ENCODE measurements at regions not wholly inside any gene's neighbourhood (a gene's known extent, or its start where the extent isn't known, plus 50 kb on each side); places are given as distances from the start of the nearest gene placed in this dataset.
"Not testable (repeated sequence)": the region's sequence is repeated elsewhere in the genome, so short reads cannot be mapped to it uniquely, and the experiment has no call there.

DNA sequence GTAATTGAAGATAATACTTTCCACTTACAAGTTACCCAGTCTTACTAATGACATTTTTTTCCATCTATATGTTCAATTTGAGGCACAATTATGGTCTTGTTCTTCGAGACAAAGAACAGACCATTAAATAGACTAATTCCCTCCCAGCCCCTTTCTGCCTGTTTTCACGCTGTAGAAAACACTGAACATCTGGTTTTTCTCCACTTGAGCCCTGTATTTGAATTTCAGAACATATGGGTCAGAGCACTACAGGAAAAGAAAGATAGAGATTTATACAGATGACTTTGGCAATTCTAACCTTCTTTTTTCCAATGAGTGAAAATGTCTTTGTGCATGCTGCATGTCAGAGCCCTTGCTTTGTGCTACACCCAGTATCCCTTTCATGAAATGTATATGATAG, 506.9 kb downstream of the LRRC70 start:
- no peak for DNase-seq

DNA sequence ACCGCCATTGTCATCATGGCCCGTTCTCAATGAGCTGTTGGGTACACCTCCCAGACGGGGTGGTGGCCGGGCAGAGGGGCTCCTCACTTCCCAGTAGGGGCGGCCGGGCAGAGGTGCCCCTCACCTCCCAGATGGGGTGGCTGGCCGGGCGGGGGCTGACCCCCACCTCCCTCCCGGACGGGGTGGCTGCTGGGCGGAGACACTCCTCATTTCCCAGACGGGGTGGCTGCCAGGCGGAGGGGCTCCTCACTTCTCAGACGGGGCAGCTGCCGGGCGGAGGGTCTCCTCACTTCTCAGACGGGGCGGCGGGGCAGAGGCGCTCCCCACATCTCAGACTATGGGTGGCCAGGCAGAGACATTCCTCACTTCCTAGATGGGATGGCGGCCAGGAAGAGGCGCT, 505.1 kb downstream of the LRRC70 start:
- DNase-seq, result not testable (repeated sequence)

DNA sequence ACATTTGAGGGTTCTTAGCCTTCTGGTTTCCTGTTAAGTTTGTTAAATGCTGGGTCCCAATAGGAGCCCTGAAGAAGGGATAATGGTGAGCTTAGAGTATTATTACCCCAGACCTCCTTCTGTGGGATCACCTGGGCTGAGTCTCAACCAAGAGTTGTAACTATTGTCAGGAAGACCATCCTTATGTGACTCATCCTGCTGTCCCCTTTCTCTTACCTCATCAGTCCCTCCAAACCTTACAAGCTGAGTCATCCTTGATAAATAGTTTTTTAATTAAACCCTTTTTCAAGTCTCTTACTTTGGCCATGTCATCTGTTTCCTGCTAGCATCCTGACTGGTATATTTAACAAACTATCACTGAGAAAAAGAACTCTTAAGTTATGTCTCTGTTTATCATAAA, 502.8 kb downstream of the LRRC70 start:
- no peak for DNase-seq

DNA sequence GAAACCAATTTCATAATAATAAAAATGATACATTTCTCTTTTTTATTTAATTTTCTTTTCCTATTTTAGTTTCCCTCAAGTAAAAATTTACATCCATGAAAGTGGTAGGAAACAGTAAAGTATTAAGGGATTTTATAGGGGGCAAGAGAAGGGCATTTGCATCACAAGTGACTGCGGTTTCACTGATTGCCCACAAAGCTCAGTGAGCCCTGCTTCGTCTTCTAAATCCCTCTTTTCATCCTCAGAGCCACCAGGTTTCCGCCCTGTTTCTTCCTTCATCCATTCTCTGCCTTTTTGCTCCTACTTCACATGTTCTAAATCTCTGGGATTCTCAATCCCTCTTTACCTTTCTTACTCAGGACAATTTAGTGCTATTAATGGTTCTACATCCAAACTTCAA, 491.4 kb downstream of the LRRC70 start:
- DNase-seq, result no peak

DNA sequence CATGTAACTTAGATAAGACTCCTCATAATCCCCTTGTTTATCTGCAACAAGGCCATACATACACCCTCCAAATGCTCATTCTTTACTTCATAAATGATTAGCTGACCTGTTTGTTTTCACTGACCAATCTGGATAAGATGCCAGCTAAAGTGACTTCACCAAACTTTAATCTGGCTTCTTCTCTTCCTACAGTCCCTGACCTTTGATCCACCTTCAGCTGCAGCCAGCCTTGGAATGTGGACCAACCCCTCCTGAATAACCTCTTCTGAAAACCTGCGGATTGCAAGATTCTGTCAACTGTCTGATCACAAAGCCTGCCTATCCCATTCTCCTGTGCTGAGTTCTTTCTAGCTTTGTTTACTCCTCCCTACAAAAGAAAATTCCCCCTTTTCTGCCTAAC, 476.8 kb downstream of the LRRC70 start:
- DNase-seq, result peak; percentile 82

DNA sequence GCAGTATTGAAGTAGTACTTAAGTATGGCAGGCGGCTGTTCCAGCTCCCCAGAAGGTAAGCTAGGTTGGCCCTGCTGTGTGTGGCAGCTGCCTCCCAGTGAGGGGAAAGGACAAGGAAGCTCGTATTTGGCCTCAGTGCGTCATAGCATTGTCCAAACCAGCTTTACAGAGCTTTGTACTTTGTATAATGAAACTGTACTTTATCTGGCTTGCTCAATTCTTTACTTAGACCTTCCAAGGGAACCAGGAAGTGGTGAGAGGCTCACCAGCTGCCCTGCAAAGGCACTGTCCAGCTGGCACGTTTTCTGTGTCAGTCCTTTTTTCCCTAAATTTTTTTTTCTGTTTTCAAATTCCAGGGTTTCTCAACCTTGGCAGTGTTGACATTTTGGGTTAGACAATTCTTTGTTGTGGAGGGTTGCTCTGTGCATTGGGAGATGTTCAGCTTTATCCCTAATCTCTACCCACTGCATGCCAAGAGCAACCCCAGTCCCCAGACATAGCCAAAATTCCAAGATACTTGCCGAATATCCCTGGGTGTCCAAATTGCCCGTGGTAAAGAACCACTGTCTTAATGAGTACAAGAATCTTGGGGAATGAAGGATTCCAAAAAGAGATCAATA, 474.5 kb downstream of the LRRC70 start:
- DNase-seq, result no peak

DNA sequence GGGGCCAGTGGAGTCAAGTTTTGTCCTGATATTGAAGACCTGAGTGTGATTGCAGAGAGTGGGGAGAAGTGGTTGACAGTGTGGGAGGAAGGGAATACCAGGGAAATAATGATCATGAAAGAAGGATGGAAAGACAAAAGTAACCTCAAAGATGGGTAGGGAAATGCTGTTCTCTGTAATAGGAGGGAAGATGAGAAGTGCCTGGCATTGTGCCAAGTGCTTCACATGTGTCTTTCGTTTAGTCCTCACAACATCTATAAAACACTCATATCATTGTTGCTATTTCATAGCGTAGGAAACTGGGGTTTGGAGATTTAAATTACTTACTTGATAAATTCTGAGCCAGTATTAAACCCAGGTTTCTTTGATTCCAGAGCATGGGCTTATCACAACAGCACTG, 472.3 kb downstream of the LRRC70 start:
- DNase-seq, result no peak

DNA sequence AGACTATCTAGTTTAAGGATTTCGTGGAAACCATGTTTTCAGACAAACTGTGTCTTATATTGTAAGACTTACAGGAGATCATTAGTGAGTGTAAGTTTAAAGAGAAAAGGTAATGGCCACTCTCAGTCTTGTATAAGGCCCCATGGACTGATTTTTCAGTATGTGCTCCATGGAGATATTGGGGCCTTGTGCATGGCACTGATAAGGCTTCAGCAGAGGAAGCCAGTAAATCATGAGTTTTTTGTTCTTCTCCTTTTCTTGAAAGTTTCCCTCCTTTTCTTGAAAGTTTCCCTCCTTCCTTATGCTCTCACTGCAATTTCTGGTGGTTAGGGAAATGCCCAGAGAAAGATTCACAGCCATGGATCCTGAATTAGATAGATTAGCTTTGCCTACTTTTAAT, 471.3 kb downstream of the LRRC70 start:
- no peak for DNase-seq

DNA sequence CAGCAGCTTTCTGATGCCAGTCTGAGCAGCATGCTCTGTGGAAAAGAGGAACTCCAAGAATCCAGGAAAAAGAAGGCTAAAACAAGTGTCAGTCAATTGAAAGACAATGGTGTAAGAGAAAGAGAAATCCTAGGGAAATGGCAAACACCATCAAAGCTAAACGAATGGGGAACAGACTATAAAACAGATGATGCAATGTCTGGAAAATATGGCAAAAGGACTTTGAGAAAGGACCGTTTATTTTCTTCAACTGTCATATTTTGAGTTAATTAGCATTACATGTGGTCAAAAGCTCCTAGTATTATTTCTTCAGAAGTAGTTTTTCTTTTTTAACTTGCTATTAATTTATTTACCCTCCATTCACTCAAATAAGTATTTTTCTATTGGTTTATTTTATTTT, 465.2 kb downstream of the LRRC70 start:
- no peak for DNase-seq

DNA sequence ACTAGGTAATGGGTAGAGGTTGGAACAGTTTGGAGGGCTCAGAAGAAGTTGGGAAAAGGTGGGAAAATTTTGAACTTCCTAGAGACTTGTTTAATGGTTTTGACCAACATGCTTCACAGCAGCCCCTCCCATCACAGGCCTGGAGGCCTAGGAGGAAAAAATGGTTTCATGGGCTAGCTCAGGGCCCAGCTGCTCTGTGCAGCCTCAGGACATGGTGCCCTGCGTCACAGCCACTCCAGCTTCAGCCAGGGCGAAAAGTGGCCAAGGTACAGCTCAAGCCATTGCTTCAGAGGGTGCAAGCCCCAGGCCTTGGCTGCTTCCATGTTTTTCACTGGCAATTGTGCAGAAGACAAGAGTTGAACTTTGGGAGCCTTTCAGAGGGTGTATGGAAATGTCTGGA, 453.7 kb downstream of the LRRC70 start:
- no peak for DNase-seq

DNA sequence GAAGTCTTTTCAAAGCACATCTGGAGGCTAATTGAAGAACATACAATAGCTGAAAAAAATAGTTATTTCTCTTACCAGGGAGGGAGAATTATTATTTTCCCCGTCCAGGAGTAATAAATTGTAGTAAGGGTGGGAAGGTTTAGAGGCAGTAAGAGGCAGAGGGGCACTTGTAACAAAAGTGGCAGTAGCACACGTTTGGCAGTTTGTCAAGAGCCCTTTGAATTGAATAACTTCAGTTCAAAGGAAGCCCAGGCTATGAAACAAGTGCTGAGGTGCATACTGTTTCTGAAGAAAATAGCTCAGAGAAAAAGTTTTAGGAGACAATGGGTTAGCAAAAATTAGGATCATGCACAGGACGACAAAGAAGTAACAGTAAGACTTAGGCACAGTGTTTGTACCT, 451.3 kb downstream of the LRRC70 start:
- no peak for DNase-seq

DNA sequence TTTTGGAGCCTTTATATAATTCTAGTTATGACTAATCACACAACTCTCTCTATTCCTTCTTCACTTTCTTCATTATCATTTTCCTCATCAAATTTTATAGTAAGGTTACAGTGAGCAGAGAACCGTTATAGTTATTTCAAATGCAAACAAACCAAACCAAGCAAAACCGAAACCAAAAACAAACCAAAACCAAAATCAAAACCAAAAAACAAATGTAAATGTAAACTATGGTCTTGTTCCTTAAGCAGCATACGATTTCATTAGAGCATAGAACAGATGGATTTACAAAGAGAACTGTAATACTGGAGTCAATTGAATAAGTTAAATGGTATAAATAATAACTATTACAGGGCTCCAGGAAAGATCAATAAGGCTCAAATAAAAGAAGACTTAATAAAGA, 447.1 kb downstream of the LRRC70 start:
- DNase-seq, result no peak

DNA sequence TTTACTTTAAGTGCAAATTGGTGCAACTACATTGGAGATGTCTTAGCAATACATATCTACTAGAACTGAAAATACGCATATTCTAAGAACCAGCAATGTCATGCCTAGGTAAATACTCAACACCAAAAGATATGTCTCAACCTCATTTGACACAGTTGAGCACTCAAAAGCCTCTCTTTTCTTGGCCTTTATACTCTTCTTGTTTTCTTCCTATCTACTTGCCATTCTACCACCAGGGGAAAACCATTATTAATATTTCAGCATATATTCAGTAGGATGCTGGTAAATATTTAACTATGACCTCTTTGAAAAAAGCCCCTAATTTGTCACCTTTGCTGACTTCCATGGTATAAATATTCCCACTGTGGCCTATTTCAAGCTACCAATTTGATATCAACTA, 443.8 kb downstream of the LRRC70 start:
- DNase-seq, result no peak

DNA sequence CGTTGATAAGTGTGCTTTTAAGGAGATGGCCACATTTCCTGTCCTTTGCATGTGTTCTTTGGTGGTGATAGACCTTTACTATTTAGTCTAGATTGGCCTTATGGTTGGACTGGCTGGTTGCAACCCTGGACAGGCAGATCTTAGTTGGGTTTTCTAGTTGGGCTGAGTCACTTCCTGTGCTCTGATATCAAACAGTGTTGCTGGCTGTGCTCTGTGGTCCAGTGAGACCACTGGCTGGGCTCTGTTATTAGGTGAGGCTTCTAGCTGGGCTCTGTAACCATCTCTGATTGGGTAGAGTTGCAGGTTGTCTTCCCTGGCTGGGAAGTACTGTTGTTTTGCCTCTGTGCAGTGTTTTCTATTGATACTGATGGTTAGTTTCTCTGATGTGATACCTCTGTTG, 432.5 kb downstream of the LRRC70 start:
- DNase-seq, result no peak

DNA sequence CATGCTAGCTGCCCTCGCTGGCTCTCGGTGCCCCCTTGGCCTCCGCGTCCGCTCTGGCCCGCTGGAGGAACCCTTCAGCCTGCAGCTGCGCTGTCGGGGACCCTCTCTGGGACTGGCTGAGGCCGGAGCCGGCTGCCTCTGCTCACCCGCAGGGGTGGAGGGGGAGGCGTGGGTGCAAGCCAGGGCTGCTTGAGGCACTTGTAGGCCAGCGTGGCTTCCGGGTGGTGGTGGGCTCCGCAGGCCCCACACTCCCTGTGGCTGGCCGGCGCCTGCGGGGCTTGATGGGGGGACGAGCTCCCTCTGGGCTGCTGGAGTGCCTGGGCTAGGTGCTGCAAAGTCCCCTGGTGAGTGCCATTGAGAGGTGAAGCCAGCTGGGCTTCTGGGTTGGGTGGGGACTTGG, 429.6 kb downstream of the LRRC70 start:
- DNase-seq, result no peak

DNA sequence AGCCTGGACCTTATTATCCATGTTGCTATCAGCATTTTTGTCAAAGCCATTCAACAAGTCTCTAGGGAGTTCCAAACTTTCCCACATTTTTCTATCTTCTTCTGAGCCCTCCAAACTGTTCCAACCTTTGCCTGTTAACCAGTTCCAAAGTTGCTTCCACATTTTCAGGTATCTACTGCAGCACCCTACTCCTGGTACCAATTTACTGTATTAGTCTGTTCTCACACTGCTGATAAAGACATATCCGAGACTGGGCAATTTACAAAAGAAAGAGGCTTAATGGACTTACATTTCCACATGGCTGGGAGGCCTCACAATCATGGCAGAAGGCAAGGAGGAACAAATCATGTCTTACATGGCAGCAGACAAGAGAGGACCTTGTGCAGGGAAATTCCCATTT, 416.2 kb downstream of the LRRC70 start:
- DNase-seq, result not testable (repeated sequence)

DNA sequence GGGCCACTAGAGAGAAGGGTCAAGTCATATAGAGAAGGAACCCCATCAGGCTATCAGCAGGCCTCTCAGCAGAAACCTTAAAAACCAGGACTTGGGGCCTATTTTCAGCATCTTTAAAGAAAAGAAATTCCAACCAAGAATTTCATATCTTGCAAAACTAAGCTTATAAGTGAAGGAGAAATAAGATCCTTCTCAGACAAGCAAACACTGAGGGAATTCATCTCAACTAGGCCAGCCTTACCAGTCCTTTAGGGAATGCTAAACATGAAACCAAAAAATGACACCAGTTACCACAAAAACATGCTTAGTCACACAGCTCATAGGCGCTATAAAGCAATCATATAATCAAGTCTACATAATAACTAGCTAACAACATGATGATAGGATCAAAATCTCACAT, 407.1 kb downstream of the LRRC70 start:
- DNase-seq, result no peak

DNA sequence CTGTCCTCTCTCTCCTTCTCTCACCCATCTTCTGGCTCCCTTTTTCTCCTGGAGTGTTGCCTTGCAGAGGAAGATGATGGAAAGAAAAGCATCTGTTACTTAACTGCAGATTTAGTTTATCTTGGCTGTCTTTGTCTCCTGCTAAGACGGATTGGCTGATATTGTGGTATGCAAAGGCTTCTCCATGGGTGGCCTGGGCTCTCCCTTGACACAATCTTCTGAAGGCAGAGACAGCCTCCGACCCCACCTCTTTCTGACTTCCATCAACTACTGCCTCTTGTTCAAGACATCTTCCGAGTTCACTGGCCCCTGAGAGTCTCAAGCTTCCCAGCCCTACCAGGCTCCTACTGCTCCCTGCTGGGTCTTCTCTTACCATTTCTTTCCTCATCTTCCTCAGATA, 403.7 kb downstream of the LRRC70 start:
- DNase-seq, result no peak

DNA sequence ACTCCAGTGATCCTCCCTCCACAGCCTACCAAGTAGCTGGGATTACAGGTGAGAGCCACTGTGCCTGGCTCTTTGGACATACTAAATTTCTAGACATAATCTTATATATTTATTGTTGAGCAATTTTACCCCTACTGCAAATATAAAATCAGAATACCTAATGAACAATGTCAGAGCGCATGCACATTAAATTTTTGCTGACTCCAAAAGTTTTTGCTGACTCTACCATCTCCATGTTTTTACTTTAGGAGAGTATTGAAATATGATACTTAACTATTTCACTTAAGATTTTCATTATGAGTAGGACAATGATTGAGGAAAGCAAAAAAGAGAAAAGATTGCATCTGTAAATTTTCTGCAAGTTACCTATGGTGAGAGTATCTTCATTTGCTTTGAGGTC, 402.3 kb downstream of the LRRC70 start:
- DNase-seq, result no peak

DNA sequence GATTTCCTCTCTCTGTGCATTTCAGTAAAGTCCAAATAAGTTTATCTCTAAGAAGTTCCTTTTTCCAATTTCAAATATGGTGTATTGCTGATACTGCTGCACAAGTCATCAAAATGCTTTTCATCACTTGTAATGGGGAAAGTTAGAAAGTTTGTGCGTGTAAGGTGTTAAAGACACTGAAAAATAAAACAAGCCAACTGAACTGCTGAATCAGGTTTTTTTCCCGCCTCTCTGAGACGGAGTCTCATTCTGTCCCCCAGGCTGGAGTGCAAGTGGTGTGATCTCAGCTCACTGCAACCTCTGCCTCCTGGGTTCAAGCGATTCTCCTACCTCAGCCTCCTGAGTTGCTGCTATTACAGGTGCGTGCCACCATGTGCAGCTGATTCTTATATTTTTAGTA, 400.9 kb downstream of the LRRC70 start:
- no peak for DNase-seq

DNA sequence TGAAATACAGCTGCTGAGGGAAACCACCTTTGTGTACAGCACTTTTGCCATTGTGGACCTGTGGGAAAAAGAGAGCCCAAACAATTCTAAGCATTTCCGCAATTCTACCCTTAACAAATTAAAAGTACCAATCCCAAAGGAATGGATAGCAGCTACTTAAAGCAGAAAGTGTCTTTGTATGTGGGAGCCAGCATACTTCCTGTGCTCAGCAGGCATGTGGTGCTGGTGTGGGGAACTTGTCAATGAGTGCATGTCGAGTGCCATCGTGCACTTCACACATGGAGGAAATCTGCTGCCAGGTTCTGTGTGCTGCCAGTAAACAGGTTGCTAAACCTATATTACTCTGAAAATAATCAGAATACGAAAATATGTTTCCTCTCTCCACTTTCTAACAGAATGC, 399.0 kb downstream of the LRRC70 start:
- no peak for DNase-seq

DNA sequence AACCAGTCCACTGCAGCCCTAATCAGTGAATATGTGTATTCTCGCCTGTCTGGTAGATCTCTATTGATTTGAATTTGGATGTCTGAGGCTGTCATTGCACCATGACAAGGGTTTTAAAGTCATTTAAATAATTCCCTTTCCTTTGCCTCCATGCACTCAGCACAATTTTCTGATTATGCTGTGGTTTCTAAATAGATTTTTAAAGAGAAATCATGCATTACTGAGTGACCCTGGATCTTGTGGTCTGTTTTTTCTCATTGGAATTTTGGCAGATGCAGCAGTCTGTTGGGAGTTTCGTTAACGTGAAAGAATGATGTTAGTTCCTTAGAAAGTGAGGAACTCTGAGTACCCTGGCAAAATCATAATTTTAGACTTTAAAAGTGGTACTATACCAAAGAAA, 396.0 kb downstream of the LRRC70 start:
- DNase-seq, result no peak

DNA sequence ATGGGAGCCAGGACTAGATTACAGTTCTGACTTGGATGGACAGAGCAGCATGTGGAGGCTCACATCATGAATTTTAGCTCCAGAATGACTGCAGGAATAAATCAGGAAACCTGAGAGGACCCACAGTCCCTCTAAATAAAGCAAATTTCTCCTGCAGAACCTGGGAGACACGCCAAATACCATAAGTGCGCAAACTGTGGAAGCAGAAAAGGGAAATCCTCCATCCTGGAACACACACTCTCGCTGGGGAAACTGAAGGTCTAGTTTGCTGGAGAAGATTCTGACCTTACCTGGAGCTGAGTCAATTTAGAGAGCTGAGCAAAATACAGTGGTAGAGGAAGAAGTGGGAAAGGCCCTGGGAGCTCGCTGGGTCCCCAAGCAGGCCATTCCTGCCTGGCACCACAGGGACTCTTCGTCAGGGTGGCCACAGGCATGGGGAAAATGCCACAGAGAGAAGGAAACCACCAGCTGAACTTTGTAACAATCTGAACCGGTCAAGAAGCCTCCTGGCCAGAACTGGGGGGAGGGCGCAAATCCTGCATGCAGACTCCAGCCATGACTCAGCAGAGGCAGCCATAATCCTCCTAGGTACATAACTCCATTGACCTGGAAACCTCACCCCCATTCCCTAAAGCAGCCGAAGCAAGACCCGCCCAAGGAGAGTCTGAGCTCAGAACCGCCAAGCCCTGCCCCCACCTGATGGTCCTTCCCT, 390.9 kb downstream of the LRRC70 start:
- DNase-seq, result no peak

DNA sequence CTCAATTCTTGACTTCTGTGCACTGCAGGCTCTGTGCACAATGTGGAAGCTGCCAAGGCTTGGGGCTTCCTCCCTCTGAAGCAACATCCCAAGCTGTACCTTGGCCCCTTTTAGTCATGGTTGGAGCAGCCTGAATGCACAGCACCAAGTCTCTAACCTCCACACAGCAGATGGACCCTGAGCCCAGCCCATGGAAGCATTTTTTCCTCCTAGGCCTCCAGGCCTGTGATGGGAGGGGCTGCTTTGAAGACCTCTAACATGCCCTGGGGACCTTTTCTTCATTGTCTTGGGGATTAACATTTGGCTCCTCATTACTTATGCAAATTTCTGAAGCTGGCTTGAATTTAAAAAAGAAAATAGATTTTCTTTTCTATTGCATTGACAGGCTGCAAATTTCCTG, 385.8 kb downstream of the LRRC70 start:
- DNase-seq, result no peak

DNA sequence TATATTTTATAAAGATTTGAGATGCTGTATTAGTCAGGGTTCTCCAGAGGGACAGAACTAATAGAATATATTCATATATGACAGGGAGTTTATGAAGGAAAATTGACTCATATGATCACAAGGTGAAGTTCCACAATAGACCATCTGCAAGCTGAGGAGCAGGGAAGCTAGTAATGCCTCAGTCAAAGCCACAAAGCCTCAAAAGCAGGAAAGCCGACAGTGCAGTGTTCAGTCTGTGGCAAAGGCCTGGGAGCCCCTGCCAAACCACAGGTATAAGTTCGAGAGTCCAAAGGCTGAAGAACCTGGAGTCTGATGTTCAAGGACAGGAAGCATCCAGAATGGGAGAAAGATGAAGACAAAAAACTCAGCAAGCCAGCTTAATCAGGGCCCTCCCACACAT, 382.2 kb downstream of the LRRC70 start:
- no peak for DNase-seq
